Fibroblast of upper back skin (primary cell): ENCODE measurements at regions not wholly inside any gene's neighbourhood (a gene's known extent, or its start where the extent isn't known, plus 50 kb on each side); places are given as distances from the start of the nearest gene placed in this dataset.

Source experiments
- DNase-seq: peaks from one replicate; pipeline ENCODE4 v3.0.0-alpha.2; 2013

- DNase-seq = no peak
Measured at GRCh38 chrX:30949554-30949953, 60.5 kb upstream of the TAB3 start.

- no peak for DNase-seq
Measured at GRCh38 chrX:30948626-30949025, 59.6 kb upstream of the TAB3 start.

DNA sequence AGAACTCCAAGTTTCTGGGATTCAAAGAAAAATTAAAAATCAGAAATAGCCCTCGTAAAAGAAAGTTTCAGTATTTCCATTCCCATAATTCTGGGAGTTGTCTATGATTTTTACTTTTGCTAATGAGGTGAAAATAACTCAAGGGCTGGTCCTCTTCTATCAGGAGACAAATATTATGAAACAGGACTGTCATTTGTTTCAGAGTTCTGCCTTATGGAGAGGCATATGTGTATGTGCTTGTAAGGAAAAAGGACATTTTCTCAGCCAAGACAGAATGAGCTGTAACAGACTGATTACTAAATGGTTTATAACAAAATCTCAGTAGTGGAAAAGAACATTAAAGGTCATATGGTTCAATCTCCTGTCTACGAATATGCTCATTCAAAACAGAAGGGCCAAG lies 59.0 kb upstream of the TAB3 start:
- DNase-seq = no peak

DNA sequence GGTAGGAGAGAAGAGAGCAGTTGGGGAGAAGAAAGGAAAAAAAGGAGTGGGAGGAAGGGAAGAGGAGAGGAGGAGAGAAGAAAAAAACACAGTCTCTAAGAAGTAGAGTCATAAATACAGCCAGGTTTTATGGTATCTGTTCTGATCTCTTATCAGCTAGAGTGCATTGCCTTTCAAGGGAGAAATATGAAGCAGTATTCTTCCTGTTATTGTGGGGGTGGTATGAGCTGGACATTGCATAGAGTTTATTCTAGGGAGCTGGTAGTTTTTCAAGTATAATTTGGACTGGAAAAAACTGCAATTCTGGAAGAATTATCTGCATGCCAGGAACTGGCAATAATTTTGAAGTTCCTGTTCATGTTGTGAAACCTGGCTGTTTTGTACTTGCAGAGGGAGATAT lies 54.9 kb upstream of the TAB3 start:
- no peak for DNase-seq

DNA sequence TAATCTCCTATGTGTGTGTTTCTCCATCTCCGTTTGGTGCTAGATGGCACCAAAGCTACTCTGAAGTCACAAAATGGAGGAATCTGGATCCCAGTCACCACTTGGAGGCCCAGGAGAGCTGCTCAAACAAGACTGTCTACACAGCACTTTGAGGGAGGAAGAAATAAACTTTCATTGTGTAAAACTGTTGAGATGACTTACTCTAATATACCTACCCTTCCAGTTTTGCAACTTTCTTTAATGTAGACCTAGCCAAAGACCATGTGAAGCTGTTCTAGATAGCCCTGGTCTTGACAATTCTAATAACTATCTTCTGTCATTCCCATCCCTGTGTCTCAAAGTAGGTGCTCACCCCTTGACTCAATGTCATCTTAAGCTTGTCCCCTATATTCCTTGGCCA lies 52.8 kb upstream of the TAB3 start:
- DNase-seq = no peak

GRCh38 chrX:30939928-30940327 lies 50.9 kb upstream of the TAB3 start:
- DNase-seq = no peak
